Neutrophil (primary cell): ENCODE measurements at regions not wholly inside any gene's neighbourhood (a gene's known extent, or its start where the extent isn't known, plus 50 kb on each side); places are given as distances from the start of the nearest gene placed in this dataset.

Source experiments
- H3K27ac ChIP-seq: fragments of 200-600 bp; sonication (generic); 2 replicates; pipeline ENCODE4 v1.5.1; 2016; ENCODE audit warnings: mild to moderate bottlenecking, moderate library complexity
- H3K27me3 ChIP-seq: fragments of 200-600 bp; sonication (generic); 2 replicates; pipeline ENCODE4 v1.6.0; 2016; ENCODE audit warnings: mild to moderate bottlenecking
- H3K36me3 ChIP-seq: fragments of 200-600 bp; sonication (generic); 2 replicates; pipeline ENCODE4 v1.5.1; 2017
- H3K4me1 ChIP-seq, 2 experiments: fragments of 200-600 bp in 1 of 2; sonication (generic) in 1 of 2; 1 replicate in 1 of 2; 2 replicates in 1 of 2; pipeline versions ENCODE4 v1.5.1 to v1.6.1; 2013 to 2016; ENCODE audit warnings: low read depth in 1 of 2, low read length in 1 of 2, mild to moderate bottlenecking in 1 of 2, moderate library complexity in 1 of 2; ENCODE audit not compliant: control insufficient read depth in 1 of 2, insufficient read depth in 1 of 2
- H3K4me3 ChIP-seq, 2 experiments: fragments of 200-600 bp in 1 of 2; sonication (generic) in 1 of 2; 1 replicate in 1 of 2; 2 replicates in 1 of 2; pipeline ENCODE4 v1.5.1; 2013 to 2016; ENCODE audit warnings: low read depth in 1 of 2, low read length in 1 of 2, mild to moderate bottlenecking in 1 of 2, moderate library complexity in 1 of 2
- H3K9me3 ChIP-seq: fragments of 200-600 bp; sonication (generic); 2 replicates; pipeline ENCODE4 v1.5.1; 2016
- TF ChIP-seq, protein P1 (sequence below): fragments of 200-600 bp; sonication (generic); IDR thresholded peaks from 2 replicates; pipeline ENCODE4 v1.5.1; 2016; ENCODE audit warnings: antibody characterized with exemption

DNA sequence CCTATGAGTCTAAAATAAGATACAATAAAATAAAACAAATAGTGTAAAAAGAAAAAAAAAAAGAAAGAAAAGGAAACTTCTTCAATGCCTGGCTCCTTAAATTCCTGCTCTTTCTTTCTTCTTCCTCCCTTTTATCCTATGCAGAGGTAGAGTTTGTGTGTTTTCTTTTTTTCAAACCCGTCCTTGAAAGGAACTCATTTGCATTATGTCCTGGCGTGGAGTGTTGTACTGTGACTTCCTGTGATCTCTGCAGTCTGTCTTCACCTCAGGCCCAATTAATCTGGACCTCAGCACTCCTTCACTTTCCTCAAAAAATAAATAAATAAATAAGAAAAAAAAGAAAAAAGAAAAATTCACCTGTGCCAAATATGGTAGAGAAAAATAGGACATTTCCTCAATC, 541.9 kb upstream of the SPTLC3 start:
- H3K27me3 ChIP-seq: no peaks in the 10 kb centered on the region
- TF ChIP-seq, protein P1, sequence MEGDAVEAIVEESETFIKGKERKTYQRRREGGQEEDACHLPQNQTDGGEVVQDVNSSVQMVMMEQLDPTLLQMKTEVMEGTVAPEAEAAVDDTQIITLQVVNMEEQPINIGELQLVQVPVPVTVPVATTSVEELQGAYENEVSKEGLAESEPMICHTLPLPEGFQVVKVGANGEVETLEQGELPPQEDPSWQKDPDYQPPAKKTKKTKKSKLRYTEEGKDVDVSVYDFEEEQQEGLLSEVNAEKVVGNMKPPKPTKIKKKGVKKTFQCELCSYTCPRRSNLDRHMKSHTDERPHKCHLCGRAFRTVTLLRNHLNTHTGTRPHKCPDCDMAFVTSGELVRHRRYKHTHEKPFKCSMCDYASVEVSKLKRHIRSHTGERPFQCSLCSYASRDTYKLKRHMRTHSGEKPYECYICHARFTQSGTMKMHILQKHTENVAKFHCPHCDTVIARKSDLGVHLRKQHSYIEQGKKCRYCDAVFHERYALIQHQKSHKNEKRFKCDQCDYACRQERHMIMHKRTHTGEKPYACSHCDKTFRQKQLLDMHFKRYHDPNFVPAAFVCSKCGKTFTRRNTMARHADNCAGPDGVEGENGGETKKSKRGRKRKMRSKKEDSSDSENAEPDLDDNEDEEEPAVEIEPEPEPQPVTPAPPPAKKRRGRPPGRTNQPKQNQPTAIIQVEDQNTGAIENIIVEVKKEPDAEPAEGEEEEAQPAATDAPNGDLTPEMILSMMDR: no peak
- no peak overlapping the region for H3K27ac ChIP-seq
- H3K9me3 ChIP-seq: no peaks in the 10 kb centered on the region
- H3K4me3 ChIP-seq: no peak overlapping the region
- no peaks in the 10 kb centered on the region for H3K4me1 ChIP-seq
- H3K36me3 ChIP-seq: no peaks in the 10 kb centered on the region

DNA sequence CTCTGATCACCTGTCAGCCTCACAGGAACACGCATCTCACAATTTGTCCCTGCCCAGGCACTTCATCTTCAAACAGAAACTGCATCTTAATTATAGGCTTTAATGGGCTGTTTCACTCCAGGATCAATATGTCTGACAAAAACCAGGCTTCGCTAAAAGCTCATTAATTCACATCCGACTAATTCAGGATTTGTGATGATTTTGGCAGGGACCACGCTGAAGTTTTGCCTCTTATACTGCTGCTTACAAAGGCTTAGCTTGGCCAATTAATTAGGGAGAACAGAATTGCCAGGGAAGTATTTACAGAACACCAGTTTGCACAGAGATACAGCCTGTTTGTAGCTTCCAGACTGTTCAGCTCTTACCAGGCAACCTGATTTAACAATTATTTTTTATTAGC, 541.0 kb upstream of the SPTLC3 start:
- no peaks in the 10 kb centered on the region for H3K27me3 ChIP-seq
- no peak overlapping the region for H3K27ac ChIP-seq
- H3K4me3 ChIP-seq: no peak overlapping the region
- TF ChIP-seq, protein P1: no peak
- no peaks in the 10 kb centered on the region for H3K4me1 ChIP-seq
- H3K9me3 ChIP-seq: no peaks in the 10 kb centered on the region
- H3K36me3 ChIP-seq: no peaks in the 10 kb centered on the region

DNA sequence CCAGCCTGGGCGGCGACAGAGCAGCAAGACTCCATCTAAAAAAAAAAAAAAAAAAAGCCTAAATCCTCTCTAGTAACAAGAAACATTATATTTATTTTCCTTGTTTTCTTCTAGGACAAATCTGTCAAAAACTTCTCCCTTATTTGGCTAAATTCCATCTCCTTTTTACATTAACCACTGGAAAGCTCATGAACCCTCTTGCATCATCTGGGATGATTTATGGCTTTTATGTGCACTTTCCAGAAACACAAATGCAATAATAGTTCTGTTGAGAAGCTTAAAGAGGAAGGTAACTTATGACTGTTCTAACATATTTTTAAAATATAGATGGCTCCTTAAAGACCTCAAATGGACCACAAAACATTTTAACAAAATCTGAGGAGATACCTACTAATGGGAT, 526.1 kb upstream of the SPTLC3 start:
- Histone ChIP-seq H3K9me3 (no peaks in the 10 kb centered on the region), H3K27ac (no peak overlapping the region), H3K36me3 (no peaks in the 10 kb centered on the region), H3K27me3 (no peaks in the 10 kb centered on the region), H3K4me3 (no peak overlapping the region), H3K4me1 (no peaks in the 10 kb centered on the region)
- TF ChIP-seq, protein P1: no peak

DNA sequence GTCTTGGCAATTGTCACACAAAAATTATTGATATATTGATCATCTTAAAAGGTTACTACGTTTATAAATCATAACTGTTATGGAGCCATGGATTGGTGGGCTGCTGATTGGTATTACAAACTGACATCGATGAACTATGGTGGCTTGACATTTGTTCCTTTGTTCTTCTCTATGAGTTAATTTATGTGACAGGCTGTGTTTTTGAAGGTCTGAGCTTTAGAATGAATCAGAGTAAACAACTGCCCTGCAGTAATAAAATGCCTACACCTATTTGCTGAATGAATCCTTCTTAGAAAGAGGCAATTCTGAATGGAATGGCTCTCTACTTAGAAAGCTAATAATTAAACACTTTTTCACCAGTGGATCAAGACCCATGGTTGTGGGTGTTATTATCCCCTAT, 506.3 kb upstream of the SPTLC3 start:
- no peaks in the 10 kb centered on the region for H3K4me1 ChIP-seq
- no peak overlapping the region for H3K4me3 ChIP-seq
- H3K27me3 ChIP-seq: no peaks in the 10 kb centered on the region
- TF ChIP-seq, protein P1: no peak
- no peaks in the 10 kb centered on the region for H3K9me3 ChIP-seq
- H3K36me3 ChIP-seq: no peaks in the 10 kb centered on the region
- H3K27ac ChIP-seq: no peak overlapping the region

DNA sequence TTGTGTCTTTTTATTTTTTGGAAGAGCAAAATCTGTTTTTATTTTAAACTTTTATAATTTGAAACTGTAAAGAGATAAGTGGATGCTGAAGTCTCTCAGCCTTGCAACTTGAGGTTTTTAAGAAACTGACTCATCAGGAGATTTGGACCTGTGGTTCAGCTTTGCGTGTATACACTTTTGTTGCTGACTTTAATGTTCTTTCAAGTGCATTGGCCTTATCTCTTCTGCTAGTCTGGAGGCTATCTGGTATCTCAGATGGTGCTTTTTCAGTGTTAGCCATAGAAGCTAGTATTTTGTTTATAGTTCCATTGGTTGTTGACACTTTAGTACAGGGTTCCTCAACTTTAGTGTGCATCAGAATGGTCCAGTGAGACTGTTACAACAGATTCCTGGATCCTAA, 504.0 kb upstream of the SPTLC3 start:
- Histone ChIP-seq H3K4me3 (no peak overlapping the region), H3K27ac (no peak overlapping the region), H3K9me3 (no peaks in the 10 kb centered on the region)

More for the DNA sequence above, 504.0 kb upstream of the SPTLC3 start:
- H3K27me3 ChIP-seq: no peaks in the 10 kb centered on the region
- H3K4me1 ChIP-seq: no peaks in the 10 kb centered on the region
- TF ChIP-seq, protein P1: no peak
- H3K36me3 ChIP-seq: no peaks in the 10 kb centered on the region
